GM13977 (cell line): ENCODE measurements at regions not wholly inside any gene's neighbourhood (a gene's known extent, or its start where the extent isn't known, plus 50 kb on each side); places are given as distances from the start of the nearest gene placed in this dataset.
A peak's percentile ranks its signal among the peaks of the same experiment; 100 is the strongest.

Experiments used
- DNase-seq: peaks from one replicate; pipeline ENCODE4 v3.0.0; 2012; ENCODE audit warnings: low spot score
- in situ Hi-C: fragments of 300-500 bp; cut with MboI; formaldehyde crosslinking; loops from one replicate; pipeline ENCODE4 v1.12.0; 2022; ENCODE audit warnings: low sequenced_read_pairs, low pct_unique_long_range_greater_than_20kb, mixed read lengths, inconsistent platforms; ENCODE audit not compliant: unreplicated experiment
- TF ChIP-seq, protein P1 (sequence below): IDR thresholded peaks from 2 replicates; pipeline ENCODE4 v1.5.1; 2012; ENCODE audit warnings: mild to moderate bottlenecking, control low read depth; ENCODE audit not compliant: insufficient read depth; ENCODE audit errors: extremely low read depth, missing control alignments

DNA sequence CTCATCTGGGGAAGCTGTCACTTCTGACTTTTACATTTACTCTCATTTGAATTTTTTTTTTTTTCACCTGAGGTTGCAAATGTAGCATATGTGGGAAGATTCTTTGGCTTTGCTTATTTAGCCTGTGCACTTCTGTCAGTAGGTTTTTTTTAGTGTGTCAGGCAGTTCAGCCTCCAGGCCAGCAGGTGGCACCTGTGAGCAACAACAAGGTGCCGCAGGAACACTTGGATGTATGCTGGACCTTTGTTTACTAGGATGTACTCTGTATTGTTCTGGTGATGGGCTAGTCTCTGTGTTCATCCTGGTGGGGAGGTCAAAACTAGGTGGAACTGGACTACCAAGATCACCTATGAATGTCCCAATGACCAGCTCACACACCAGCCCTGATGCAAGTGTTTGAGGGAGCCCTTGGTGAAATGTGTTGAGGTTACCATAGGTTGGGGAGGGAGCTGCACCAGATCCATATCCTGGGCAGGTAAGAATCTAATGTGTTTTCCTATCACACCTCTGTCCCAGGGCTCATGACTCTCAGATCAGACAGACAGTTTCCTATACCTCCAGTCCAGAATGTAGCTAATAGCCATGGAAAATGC is 618.2 kb downstream of the BRINP3 start:
- TF ChIP-seq, protein P1, sequence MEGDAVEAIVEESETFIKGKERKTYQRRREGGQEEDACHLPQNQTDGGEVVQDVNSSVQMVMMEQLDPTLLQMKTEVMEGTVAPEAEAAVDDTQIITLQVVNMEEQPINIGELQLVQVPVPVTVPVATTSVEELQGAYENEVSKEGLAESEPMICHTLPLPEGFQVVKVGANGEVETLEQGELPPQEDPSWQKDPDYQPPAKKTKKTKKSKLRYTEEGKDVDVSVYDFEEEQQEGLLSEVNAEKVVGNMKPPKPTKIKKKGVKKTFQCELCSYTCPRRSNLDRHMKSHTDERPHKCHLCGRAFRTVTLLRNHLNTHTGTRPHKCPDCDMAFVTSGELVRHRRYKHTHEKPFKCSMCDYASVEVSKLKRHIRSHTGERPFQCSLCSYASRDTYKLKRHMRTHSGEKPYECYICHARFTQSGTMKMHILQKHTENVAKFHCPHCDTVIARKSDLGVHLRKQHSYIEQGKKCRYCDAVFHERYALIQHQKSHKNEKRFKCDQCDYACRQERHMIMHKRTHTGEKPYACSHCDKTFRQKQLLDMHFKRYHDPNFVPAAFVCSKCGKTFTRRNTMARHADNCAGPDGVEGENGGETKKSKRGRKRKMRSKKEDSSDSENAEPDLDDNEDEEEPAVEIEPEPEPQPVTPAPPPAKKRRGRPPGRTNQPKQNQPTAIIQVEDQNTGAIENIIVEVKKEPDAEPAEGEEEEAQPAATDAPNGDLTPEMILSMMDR: peak; percentile 78
- in situ Hi-C loops: no loop called here
- peak; percentile 6 for DNase-seq

DNA sequence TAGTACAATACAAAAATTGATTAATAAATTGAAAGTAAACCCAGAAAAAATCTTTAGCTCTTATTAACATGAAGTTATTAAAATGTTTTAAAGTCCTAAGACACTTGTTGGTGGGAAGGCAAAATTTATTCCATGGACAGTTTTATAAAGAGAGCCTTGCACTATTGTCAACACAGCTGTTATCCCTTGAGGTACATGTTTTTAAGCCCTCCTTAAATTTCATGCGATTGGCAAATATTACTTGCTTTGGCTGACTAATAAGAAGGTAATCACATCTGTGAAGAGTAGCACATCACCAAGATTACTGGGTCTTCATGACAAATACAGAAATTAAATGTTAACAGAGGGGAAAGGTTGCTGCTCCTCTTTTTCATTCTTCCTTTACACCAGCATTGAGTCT is 611.1 kb downstream of the BRINP3 start:
- in situ Hi-C loops: no loop called here
- TF ChIP-seq, protein P1: no peak
- DNase-seq: no peak

DNA sequence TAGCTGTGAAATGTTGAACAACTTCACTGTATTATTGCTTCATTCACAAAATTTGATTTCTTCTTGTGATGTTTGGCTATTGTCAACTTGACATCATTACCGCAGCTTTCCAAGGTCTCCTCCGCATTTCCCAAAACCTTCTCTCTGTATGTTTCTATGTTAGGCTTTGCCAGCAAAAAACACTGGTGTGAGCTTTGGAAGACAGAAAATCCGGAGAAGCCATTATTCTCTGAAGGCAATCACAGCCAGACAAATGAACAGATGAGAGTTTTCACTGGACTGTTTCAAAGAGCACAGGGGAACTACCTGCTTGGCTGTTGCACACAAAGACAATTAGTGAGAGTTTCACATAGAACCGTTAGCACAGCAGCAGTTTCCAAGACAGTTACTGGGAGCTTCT is 609.6 kb downstream of the BRINP3 start:
- TF ChIP-seq, protein P1: no peak
- in situ Hi-C loops: no loop called here
- DNase-seq: no peak

DNA sequence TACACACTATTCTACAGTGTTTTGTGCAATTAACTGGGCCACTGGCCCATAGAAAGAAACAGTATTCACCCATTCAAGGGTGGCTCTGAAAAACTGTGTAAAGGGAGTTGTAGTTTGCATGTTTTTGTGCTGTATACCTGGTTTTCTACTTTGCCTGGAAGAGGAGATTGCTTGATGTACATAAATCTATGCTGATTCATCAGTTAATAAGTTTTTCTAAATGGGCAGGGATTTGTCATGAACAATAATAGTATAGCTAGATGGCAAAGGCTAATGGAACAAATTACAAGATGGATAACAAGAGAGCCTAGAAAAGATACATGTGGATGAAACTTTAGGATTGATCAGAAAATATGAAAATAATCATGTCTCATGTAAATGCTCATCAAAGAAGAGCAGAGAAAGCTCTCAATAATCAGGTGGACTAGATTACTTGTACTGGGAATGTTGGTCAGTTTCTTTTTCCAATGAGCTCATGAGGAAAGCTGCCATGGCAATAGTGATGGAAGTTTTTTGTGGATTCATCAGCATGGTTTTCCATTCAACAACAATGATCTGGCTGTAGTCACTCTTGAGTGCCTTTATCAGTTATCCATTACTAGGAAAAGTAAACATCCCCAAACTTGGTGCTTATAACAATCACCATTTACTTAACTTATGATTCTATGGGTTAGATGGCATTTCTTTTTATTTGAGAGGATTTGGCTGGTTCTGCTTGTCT is 602.8 kb downstream of the BRINP3 start:
- DNase-seq: no peak
- TF ChIP-seq, protein P1: no peak
- in situ Hi-C loops: no loop called here

DNA sequence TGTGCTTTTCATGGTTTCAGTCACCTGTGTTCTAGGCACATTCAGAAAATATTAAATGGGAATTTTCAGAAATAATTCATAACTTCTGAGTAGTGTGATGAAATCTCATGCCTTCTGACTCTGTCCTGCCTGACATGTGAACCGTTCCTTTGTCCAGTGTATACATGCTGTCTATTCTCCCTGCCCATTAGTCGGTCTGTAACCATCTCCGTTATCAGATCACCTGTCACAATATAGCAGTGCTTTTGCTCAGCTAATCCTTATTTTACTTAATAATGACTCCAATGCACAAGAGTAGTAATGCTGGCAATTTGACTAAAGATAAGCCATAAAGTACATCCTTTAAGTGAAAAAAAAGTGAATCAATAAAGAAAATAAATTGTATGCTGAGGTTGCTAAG is 597.5 kb downstream of the BRINP3 start:
- DNase-seq: no peak
- in situ Hi-C loops: no loop called here
- TF ChIP-seq, protein P1: no peak

DNA sequence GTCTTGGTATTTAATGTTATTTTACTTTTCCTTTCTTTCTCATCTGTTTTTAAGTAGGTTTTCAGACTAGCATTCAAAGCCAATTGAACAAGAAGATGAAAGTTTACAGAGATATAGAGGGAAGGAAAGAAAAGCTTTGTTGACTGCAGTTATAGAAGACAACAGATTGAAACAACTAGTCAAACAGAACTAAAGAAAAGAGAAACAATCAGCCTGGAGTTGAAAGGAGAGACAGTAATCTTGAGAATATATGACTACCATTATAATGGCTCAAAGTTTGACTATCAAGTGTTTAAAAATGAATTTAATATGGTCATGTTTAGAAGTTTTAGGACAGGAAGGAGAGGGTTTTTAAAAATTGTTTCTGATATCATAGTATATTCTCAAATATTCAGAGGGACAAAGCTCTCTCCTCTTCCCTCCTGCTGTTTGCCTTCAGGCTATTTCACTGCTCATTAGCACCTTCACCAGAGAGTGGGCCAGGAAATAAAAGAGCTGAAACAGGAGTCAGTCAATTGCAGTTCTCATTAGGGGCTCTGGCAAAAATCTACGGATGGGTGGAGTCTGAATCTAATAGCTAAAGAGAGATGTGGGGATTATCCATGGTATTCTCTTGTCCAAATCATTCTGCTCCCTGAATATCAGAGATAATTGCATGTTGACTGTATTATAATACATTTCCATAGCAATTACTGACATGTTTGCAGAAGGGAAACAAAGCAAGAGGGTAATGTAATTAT is 577.8 kb downstream of the BRINP3 start:
- DNase-seq: no peak
- TF ChIP-seq, protein P1: no peak
- in situ Hi-C loops: no loop called here
